ENCODE measurements at regions not wholly inside any gene's neighbourhood (a gene's known extent, or its start where the extent isn't known, plus 50 kb on each side); places are given as distances from the start of the nearest gene placed in this dataset.

- TF ChIP-seq YY1 (IDR thresholded peaks at IDR 0.05; ENCODE audit: insufficient read depth, insufficient replicate concordance, low read depth, low read length) (no peak), CTCF (CRISPR knock-in tag; IDR thresholded peaks at IDR 0.05) (no peak), TAF1 (CRISPR knock-in tag; IDR thresholded peaks at IDR 0.05) (no peak), ZNF770 (CRISPR knock-in tag; IDR thresholded peaks at IDR 0.05) (no peak), SUZ12 (IDR thresholded peaks at IDR 0.05; ENCODE audit: low read depth, low read length) (no peak), IRF1 (CRISPR knock-in tag; IDR thresholded peaks at IDR 0.05; ENCODE audit: low read depth) (no peak), MAFF (IDR thresholded peaks at IDR 0.05; ENCODE audit: low read depth, low read length) (no peak), GATA4 (IDR thresholded peaks at IDR 0.05; ENCODE audit: borderline replicate concordance, low read depth) (no peak)
These were observed 78.0 kb upstream of the CTLA4 start for GRCh38 chr2:203789618-203790017.

Measured in HepG2 (cell line).